ENCODE measurements at regions not wholly inside any gene's neighbourhood (a gene's known extent, or its start where the extent isn't known, plus 50 kb on each side); places are given as distances from the start of the nearest gene placed in this dataset.

DNA sequence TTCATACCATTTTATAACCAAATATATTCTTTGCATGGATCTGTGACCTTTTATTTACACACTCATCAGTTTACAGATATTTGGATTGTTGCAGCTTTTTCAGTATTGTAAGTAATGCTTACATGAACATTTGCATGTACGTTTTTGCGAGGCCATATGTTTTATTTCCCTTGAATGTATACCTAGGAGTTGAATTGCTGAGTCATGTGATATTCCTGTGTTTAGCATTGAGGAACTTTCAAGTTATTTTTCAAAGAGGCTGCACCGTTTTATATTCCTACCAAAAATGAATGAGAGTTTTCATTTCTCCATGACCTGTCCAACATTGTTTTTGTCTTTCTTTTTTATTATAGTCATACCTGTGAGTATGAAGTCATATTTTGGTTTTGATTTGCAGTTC is 392.1 kb downstream of the CNTNAP4 start:
- no peak overlapping the region for H3K4me3 ChIP-seq (replicated peaks; ENCODE audit: low read depth, low read length)
- no peak for DNase-seq (ENCODE audit: low read depth)
- TF ChIP-seq, protein P1, sequence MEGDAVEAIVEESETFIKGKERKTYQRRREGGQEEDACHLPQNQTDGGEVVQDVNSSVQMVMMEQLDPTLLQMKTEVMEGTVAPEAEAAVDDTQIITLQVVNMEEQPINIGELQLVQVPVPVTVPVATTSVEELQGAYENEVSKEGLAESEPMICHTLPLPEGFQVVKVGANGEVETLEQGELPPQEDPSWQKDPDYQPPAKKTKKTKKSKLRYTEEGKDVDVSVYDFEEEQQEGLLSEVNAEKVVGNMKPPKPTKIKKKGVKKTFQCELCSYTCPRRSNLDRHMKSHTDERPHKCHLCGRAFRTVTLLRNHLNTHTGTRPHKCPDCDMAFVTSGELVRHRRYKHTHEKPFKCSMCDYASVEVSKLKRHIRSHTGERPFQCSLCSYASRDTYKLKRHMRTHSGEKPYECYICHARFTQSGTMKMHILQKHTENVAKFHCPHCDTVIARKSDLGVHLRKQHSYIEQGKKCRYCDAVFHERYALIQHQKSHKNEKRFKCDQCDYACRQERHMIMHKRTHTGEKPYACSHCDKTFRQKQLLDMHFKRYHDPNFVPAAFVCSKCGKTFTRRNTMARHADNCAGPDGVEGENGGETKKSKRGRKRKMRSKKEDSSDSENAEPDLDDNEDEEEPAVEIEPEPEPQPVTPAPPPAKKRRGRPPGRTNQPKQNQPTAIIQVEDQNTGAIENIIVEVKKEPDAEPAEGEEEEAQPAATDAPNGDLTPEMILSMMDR (IDR thresholded peaks at IDR 0.05; ENCODE audit: low read length, missing control alignments), result no peak

DNA sequence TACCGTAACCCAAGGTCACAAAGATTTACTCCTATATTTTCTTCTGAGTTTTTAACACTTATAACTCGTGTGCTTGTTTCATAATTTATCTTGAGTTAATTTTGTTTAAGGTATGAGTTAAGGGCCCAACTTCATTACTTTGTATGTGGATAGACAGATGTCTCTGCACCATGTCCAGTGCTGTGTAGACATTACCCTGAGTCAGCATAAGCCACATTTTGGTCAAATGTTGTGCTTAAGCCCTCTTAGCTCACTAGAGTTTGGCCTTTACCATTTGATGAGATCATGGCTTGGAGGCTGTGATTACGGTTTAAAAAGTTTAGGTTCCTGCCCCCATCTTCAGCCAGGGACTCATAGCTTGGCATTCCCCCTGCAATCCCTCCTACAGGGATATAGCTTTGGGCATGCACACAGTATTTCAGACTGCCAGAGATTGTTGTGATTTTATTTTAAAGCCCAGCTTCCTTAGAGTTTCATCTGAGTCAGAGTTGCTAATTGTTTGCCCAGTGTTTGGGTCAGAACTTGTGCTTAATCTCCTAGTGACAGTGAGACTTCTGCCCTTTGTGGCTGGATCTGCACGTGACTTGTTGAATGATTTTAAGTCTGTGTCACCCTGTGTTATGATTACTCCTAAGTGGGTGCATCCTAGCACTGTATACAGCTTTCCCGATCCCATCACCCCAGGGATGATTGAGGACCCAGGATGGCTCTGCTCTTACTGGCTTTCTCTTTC is 393.1 kb downstream of the CNTNAP4 start:
- TF ChIP-seq, protein P1 (IDR thresholded peaks at IDR 0.05; ENCODE audit: low read length, missing control alignments), result no peak
- DNase-seq (ENCODE audit: low read depth), result no peak
- no peak overlapping the region for H3K4me3 ChIP-seq (replicated peaks; ENCODE audit: low read depth, low read length)

DNA sequence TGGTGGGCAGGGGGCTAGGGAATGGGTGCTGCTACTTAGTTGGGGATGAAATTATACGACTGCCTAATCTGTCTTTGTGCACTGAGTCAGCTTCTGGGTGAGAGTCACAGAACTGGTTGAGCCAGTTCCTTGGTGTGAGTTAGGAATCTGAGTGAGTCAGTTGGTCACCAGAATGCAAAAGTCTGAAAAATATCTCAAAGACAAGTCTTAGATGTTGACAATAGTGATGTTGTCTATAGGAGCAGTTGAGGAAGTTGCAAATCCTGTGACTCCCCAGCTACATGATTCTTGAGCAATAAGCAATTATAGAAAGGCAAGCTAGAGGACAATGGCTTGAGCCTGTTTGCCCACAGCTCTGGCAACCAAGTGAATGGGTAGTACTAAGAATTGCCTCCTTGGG is 399.2 kb downstream of the CNTNAP4 start:
- H3K4me3 ChIP-seq (replicated peaks; ENCODE audit: low read depth, low read length), result no peak overlapping the region
- TF ChIP-seq, protein P1 (IDR thresholded peaks at IDR 0.05; ENCODE audit: low read length, missing control alignments), result no peak
- no peak for DNase-seq (ENCODE audit: low read depth)

DNA sequence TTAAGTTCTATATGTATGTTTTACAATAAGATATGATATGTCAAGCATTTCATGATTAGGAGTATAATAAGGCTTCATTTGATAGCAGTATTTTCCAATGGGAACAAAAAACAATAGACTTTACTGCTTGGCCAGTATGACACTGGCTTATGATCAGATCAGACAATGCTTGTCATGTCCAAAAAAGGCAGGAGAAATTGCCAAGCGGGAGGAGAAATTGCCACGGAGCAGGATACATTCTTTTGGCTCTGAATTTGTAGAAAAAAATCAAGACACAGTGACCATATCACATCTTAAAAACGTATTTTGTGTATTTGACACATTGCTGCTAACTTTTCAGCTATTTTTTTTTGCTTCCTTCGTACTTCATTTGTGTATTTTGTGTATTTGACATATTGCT is 404.1 kb downstream of the CNTNAP4 start:
- no peak for DNase-seq (ENCODE audit: low read depth)
- TF ChIP-seq, protein P1 (IDR thresholded peaks at IDR 0.05; ENCODE audit: low read length, missing control alignments), result no peak
- no peak overlapping the region for H3K4me3 ChIP-seq (replicated peaks; ENCODE audit: low read depth, low read length)

DNA sequence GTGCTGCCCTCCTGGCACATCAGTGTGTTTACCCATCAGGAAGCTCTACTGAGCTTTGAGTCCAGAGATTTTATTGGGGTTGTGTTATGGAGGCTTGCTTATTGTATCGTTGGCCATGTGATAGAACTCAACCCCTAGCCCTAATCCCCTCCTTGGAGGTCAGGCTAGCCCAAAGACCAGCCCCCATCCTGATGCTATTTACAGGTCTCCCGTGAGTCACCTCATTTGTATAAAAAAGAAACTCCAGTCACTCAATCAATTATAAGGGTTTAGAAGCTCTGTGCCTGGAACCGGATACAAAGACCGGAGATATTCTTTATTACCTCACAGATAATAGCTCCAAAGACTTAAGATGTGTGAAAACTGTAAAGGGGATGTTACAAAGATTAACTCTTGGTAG is 405.9 kb downstream of the CNTNAP4 start:
- no peak for DNase-seq (ENCODE audit: low read depth)
- TF ChIP-seq, protein P1 (IDR thresholded peaks at IDR 0.05; ENCODE audit: low read length, missing control alignments), result no peak
- no peak overlapping the region for H3K4me3 ChIP-seq (replicated peaks; ENCODE audit: low read depth, low read length)

DNA sequence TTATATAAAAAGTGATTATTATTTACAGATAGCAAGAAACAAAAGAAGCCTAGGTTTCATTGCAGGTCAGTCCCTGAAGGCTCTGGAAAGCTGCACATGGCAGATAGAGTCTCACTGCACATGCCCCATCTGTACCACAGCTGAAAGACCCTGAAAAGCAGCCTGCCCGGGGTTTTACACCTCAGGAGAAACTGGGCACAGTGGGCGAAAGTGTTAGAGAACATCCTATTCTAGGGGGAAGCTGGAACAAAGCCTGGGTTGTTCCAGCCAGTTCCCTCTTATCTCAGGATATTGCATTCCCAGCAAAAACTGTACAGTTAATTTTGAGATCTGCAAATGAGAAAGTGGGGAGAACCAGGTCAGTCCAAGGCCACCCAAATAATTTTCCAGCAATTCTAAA is 419.7 kb downstream of the CNTNAP4 start:
- no peak for DNase-seq (ENCODE audit: low read depth)
- TF ChIP-seq, protein P1 (IDR thresholded peaks at IDR 0.05; ENCODE audit: low read length, missing control alignments), result no peak
- H3K4me3 ChIP-seq (replicated peaks; ENCODE audit: low read depth, low read length), result no peak overlapping the region

DNA sequence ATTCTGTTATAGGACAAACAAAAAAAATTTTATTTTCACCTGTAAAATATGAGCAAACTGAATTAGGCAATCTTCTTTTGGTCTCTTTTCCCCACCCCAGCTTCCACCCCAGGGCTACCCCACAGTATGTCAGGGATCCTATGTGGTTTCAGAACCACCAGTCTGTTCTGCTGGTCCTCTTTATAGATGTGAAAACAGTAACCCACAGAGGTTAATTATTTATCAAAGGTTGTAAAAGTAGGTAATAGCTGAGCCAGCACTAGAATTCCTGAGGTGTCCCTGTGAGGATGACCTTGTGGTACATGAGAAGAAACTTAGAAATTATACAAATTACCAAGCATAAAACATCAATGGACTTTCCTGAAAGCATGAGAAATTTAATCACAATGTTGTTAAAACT is 428.7 kb downstream of the CNTNAP4 start:
- DNase-seq (ENCODE audit: low read depth), result no peak
- TF ChIP-seq, protein P1 (IDR thresholded peaks at IDR 0.05; ENCODE audit: low read length, missing control alignments), result no peak
- H3K4me3 ChIP-seq (replicated peaks; ENCODE audit: low read depth, low read length), result no peak overlapping the region

Measured in fibroblast of pulmonary artery (primary cell).